GM19324 (cell line): ENCODE measurements at regions not wholly inside any gene's neighbourhood (a gene's known extent, or its start where the extent isn't known, plus 50 kb on each side); places are given as distances from the start of the nearest gene placed in this dataset.
"Not testable (repeated sequence)": the region's sequence is repeated elsewhere in the genome, so short reads cannot be mapped to it uniquely, and the experiment has no call there.

Source experiments
- ATAC-seq: cut with Tn5 transposase; IDR thresholded peaks from one replicate; pipeline ENCODE4 v1.9.1; 2021; ENCODE audit warnings: mild to moderate bottlenecking, moderate library complexity; ENCODE audit not compliant: unreplicated experiment, low FRiP score

GRCh38 chr14:81738946-81739659, 205.4 kb upstream of the SEL1L start:
- ATAC-seq = no peak

- no peak for ATAC-seq
Observed at GRCh38 chr14:81743605-81744004, 210.0 kb upstream of the SEL1L start.

GRCh38 chr14:81751198-81751597, 217.5 kb upstream of the SEL1L start:
- ATAC-seq = no peak

GRCh38 chr14:81759541-81759940, 225.9 kb upstream of the SEL1L start:
- ATAC-seq = no peak

- ATAC-seq = no peak
Observed at GRCh38 chr14:81765651-81766275, 232.1 kb upstream of the SEL1L start.

GRCh38 chr14:81766321-81766915, 232.8 kb upstream of the SEL1L start:
- ATAC-seq = no peak

GRCh38 chr14:81767266-81767995, 233.8 kb upstream of the SEL1L start:
- no peak for ATAC-seq

GRCh38 chr14:81771651-81772275, 238.1 kb upstream of the SEL1L start:
- no peak for ATAC-seq

GRCh38 chr14:81772381-81772780, 238.7 kb upstream of the SEL1L start:
- ATAC-seq = no peak

GRCh38 chr14:81776531-81776930, 242.9 kb upstream of the SEL1L start:
- ATAC-seq = no peak

- not testable (repeated sequence) for ATAC-seq
Observed at GRCh38 chr14:81781798-81782197, 248.1 kb upstream of the SEL1L start.

- no peak for ATAC-seq
Observed at GRCh38 chr14:81784084-81784483, 250.4 kb upstream of the SEL1L start.

GRCh38 chr14:81797315-81797714, 263.7 kb upstream of the SEL1L start:
- ATAC-seq = no peak

GRCh38 chr14:81801921-81802320, 268.3 kb upstream of the SEL1L start:
- ATAC-seq = no peak

- no peak for ATAC-seq
Observed at GRCh38 chr14:81802341-81802740, 268.7 kb upstream of the SEL1L start.

GRCh38 chr14:81805785-81806184, 272.1 kb upstream of the SEL1L start:
- no peak for ATAC-seq

GRCh38 chr14:81811705-81812269, 278.1 kb upstream of the SEL1L start:
- no peak for ATAC-seq

GRCh38 chr14:81818271-81818670, 284.6 kb upstream of the SEL1L start:
- no peak for ATAC-seq

GRCh38 chr14:81819344-81819743, 285.7 kb upstream of the SEL1L start:
- ATAC-seq = no peak

- no peak for ATAC-seq
Observed at GRCh38 chr14:81819910-81820309, 286.3 kb upstream of the SEL1L start.
